ENCODE measurements at regions not wholly inside any gene's neighbourhood (a gene's known extent, or its start where the extent isn't known, plus 50 kb on each side); places are given as distances from the start of the nearest gene placed in this dataset.

DNA sequence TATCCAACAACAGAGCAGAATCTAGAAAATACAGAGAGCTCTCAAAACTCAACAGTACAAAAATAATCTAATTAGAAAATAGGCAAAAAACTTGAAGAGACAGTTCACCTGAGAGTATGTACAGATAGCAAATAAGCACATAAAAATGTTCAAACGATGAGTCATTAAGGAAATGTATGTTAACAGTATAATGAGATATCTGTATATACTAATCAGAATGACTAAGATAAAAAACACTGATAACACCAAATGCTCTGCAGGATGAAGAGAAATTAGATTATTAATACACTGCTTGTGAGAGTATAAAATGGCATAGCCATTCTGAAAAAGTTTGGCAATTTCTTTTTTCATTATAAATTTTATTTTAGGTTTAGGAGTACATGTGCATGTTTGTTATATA, 1307.6 kb upstream of the GOT2 start:
- TF ChIP-seq CTCF (IDR thresholded peaks at IDR 0.05) (no peak), POLR2A (IDR thresholded peaks at IDR 0.05) (no peak)
